OCI-LY3 (cell line): ENCODE measurements at regions not wholly inside any gene's neighbourhood (a gene's known extent, or its start where the extent isn't known, plus 50 kb on each side); places are given as distances from the start of the nearest gene placed in this dataset.

Source experiments
- H2AFZ ChIP-seq: fragments of 200-600, 300-600 bp; shearing (Covaris generic); 2 replicates; pipeline ENCODE4 v1.6.0; 2014; ENCODE audit warnings: antibody characterized with exemption, low read depth, low read length
- H3K27ac ChIP-seq: fragments of 200-600, 300-600 bp; sonication (generic); 2 replicates; pipeline ENCODE4 v1.5.1; 2014; ENCODE audit warnings: mild to moderate bottlenecking, low read length, moderate library complexity, mixed read lengths
- H3K27me3 ChIP-seq: fragments of 200-600, 300-600 bp; sonication (generic); 2 replicates; pipeline ENCODE4 v1.6.1; 2014; ENCODE audit warnings: low read depth, low read length, mixed read lengths
- H3K36me3 ChIP-seq: fragments of 200-600, 300-600 bp; sonication (generic); replicated peaks from 2 replicates; pipeline ENCODE3; 2014; ENCODE audit warnings: low read depth, low read length, mixed read lengths
- H3K4me1 ChIP-seq: fragments of 300-600, 200-600 bp; sonication (generic); 2 replicates; pipeline ENCODE4 v1.6.1; 2014; ENCODE audit warnings: low read length, mixed read lengths
- H3K4me2 ChIP-seq: fragments of 200-600, 300-600 bp; sonication (generic); 2 replicates; pipeline ENCODE4 v1.6.1; 2014; ENCODE audit warnings: low read length, mixed read lengths
- H3K4me3 ChIP-seq: fragments of 300-600, 200-600 bp; sonication (generic); 2 replicates; pipeline ENCODE4 v1.5.1; 2014; ENCODE audit warnings: antibody characterized with exemption, mild to moderate bottlenecking, low read length, moderate library complexity
- H3K79me2 ChIP-seq: fragments of 300-600, 200-600 bp; shearing (Covaris generic); 2 replicates; pipeline ENCODE4 v1.6.1; 2014; ENCODE audit warnings: mild to moderate bottlenecking, low read length, mixed read lengths
- H3K9ac ChIP-seq: fragments of 300-600, 200-600 bp; shearing (Covaris generic); 2 replicates; pipeline ENCODE4 v1.6.0; 2014; ENCODE audit warnings: mild to moderate bottlenecking, low read length, moderate library complexity
- H3K9me3 ChIP-seq: fragments of 200-600, 300-600 bp; shearing (Covaris generic); 2 replicates; pipeline ENCODE4 v1.6.1; 2014; ENCODE audit warnings: low read length, mixed read lengths; ENCODE audit not compliant: insufficient read depth
- H4K20me1 ChIP-seq: fragments of 200-600, 300-600 bp; sonication (generic); 2 replicates; pipeline ENCODE4 v1.6.1; 2016; ENCODE audit warnings: low read length, mixed read lengths; ENCODE audit not compliant: insufficient read depth
- EZH2phosphoT487 ChIP-seq: fragments of 200-600 bp; shearing (Covaris generic); IDR thresholded peaks from 2 replicates; pipeline ENCODE4 v1.6.1; 2018; ENCODE audit warnings: antibody characterized with exemption, mixed run types, low read depth
- TF ChIP-seq, protein P1 (sequence below): fragments of 200-600, 300-600 bp; sonication (generic); IDR thresholded peaks from 2 replicates; pipeline ENCODE4 v1.5.1; 2014; ENCODE audit warnings: antibody characterized with exemption, low read length, low read depth

- TF ChIP-seq, protein P1, sequence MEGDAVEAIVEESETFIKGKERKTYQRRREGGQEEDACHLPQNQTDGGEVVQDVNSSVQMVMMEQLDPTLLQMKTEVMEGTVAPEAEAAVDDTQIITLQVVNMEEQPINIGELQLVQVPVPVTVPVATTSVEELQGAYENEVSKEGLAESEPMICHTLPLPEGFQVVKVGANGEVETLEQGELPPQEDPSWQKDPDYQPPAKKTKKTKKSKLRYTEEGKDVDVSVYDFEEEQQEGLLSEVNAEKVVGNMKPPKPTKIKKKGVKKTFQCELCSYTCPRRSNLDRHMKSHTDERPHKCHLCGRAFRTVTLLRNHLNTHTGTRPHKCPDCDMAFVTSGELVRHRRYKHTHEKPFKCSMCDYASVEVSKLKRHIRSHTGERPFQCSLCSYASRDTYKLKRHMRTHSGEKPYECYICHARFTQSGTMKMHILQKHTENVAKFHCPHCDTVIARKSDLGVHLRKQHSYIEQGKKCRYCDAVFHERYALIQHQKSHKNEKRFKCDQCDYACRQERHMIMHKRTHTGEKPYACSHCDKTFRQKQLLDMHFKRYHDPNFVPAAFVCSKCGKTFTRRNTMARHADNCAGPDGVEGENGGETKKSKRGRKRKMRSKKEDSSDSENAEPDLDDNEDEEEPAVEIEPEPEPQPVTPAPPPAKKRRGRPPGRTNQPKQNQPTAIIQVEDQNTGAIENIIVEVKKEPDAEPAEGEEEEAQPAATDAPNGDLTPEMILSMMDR, result no peak
- TF ChIP-seq EZH2phosphoT487, result no peak
- Histone ChIP-seq H3K27me3 (peaks cover 19% of the 10 kb centered on the region), H3K4me2 (no peak overlapping the region), H3K36me3 (no peaks in the 10 kb centered on the region), H3K9me3 (peaks cover 8% of the 10 kb centered on the region), H2AFZ (no peak overlapping the region), H4K20me1 (no peaks in the 10 kb centered on the region), H3K79me2 (no peaks in the 10 kb centered on the region), H3K27ac (no peak overlapping the region), H3K4me1 (peaks cover under 1% of the 10 kb centered on the region), H3K4me3 (no peak overlapping the region), H3K9ac (no peak overlapping the region)
Observed at GRCh38 chr14:105937253-105938054, 411.1 kb downstream of the TMEM121 start.

- no peak overlapping the region for H3K4me3 ChIP-seq
- H2AFZ ChIP-seq, result no peak overlapping the region
Observed at GRCh38 chr14:105938055-105938863, 411.9 kb downstream of the TMEM121 start.

DNA sequence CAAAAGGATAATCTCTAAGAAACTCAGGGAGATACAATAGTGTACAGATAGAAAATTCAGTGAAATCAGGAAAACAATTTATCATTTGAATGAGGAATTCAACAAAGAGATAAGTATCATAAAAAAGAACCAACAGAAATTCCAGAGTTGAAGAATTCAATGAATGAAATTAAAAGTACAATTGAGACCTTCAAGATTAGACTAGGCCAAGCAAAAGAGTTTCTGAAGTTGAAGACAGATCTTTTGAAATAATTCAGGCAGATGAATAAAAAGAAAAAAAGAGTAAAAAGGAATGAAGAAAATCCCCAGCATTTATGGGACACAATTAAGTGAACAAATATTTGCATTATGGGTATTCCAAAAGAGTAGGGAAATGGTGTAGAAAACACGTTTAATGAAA is 412.6 kb downstream of the TMEM121 start:
- no peaks in the 10 kb centered on the region for H3K79me2 ChIP-seq
- H3K4me3 ChIP-seq, result no peak overlapping the region
- peaks cover 4% of the 10 kb centered on the region for H3K4me1 ChIP-seq
- H3K27me3 ChIP-seq, result peaks cover 6% of the 10 kb centered on the region; the same call in 1 of the 2 replicates
- no peak for TF ChIP-seq EZH2phosphoT487
- TF ChIP-seq, protein P1, result no peak
- H4K20me1 ChIP-seq, result no peaks in the 10 kb centered on the region
- no peak overlapping the region for H3K9ac ChIP-seq
- H2AFZ ChIP-seq, result no peak overlapping the region
- no peak overlapping the region for H3K27ac ChIP-seq
- peaks cover 8% of the 10 kb centered on the region for H3K9me3 ChIP-seq
- H3K4me2 ChIP-seq, result no peak overlapping the region
- no peaks in the 10 kb centered on the region for H3K36me3 ChIP-seq

More at GRCh38 chr14:105938055-105938863, 411.9 kb downstream of the TMEM121 start:
- Histone ChIP-seq H3K27ac (no peak overlapping the region), H3K27me3 (peaks cover 12% of the 10 kb centered on the region), H3K4me1 (no peaks in the 10 kb centered on the region), H3K4me2 (no peak overlapping the region), H3K79me2 (no peaks in the 10 kb centered on the region), H3K36me3 (no peaks in the 10 kb centered on the region), H3K9me3 (peaks cover 8% of the 10 kb centered on the region), H3K9ac (no peak overlapping the region), H4K20me1 (no peaks in the 10 kb centered on the region)
- TF ChIP-seq EZH2phosphoT487, result no peak
- TF ChIP-seq, protein P1, result no peak

- no peaks in the 10 kb centered on the region for H4K20me1 ChIP-seq
- no peak overlapping the region for H3K27ac ChIP-seq
- H3K36me3 ChIP-seq, result no peaks in the 10 kb centered on the region
- no peak overlapping the region for H3K9ac ChIP-seq
- H3K4me1 ChIP-seq, result peaks cover 11% of the 10 kb centered on the region
- H3K27me3 ChIP-seq, result peaks cover 3% of the 10 kb centered on the region; the same call in 1 of the 2 replicates
- no peak overlapping the region for H2AFZ ChIP-seq
- no peak overlapping the region for H3K4me2 ChIP-seq
- no peak for TF ChIP-seq EZH2phosphoT487
- TF ChIP-seq, protein P1, result no peak
- H3K4me3 ChIP-seq, result no peak overlapping the region
- peaks cover 5% of the 10 kb centered on the region for H3K9me3 ChIP-seq
- no peaks in the 10 kb centered on the region for H3K79me2 ChIP-seq
Observed at GRCh38 chr14:105939810-105940508, 413.6 kb downstream of the TMEM121 start.
